HT1080 (cell line): ENCODE measurements at regions not wholly inside any gene's neighbourhood (a gene's known extent, or its start where the extent isn't known, plus 50 kb on each side); places are given as distances from the start of the nearest gene placed in this dataset.
"Not testable (repeated sequence)": the region's sequence is repeated elsewhere in the genome, so short reads cannot be mapped to it uniquely, and the experiment has no call there.

ENCODE experiments used
- DNase-seq: peaks from one replicate; pipeline ENCODE4 v3.0.0-alpha.2; 2015; ENCODE audit warnings: low read depth

DNA sequence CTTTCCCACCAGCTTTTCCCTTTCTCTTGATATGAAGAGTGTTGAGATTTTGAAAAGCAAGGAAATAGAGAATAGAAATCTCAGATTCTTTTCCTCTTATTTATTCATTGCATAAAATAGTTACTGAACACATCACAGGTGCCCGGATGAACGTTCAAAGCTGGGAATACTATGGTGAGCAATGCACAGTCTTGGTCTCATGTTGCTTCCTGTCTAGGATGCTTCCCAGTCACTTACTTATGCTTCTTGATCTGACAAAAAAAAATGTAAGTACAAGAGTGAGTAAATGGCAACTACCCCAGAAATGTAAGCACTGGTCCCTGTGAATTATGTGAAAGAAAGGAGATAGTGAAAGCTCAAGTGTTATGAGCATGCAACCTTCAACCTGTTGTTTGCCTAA lies 153.5 kb upstream of the S1PR3 start:
- DNase-seq: peak; percentile 11

DNA sequence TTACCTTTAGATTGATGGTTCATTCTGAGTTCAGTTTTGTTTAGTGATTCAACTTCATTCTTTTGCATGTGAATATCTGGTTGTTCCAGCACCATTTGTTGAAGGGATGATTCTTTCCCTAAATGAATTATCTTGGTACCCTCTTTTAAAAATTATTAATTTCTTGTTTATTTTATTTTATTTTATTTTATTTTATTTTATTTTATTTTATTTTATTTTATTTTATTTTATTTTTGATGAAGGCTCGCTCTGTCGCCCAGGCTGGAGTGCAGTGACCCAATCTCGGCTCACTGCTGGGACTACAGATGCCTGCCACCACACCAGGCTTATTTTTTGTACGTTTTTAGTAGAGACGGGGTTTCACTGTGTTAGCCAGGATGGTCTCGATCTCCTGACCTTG lies 141.4 kb upstream of the S1PR3 start:
- DNase-seq: not testable (repeated sequence)

DNA sequence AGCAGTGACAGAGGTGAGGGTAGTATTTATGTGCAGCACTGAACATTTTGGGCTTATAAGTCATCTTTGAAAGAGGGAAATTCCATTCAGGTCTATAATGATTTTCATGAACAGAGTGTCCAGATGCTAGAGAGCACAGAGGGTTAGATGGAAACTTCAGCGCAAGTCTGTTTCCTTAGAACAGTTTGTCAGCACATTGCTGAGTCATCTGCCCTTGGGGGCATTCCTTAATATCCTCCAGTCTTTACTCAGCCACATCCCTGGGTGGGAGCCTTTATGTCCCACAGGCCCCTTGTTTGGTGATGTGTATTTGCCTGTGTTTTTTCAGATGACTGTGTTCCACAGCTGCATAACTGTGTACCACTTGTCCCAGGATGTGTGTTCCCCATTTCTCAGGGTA lies 138.5 kb upstream of the S1PR3 start:
- DNase-seq: peak; percentile 71

DNA sequence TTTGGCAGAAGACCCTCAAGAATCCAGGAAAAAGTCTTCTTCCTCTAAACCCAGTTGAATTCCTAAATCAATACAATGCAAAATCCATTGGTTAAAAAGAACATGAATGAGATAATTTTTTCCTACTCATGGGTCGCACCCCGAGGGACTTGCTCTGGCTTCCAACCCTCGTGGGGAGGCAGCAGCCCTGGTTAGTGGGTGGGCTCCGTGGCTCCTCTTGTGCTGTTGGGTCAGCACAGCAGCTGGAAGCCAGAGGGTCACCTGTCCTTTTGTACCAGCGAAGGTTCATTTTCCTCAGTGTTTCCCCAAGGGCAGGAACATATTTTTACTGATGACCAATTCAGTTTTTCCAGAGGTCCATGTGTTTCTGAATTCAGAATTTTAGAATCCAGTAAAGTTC lies 120.6 kb upstream of the S1PR3 start:
- DNase-seq: no peak

DNA sequence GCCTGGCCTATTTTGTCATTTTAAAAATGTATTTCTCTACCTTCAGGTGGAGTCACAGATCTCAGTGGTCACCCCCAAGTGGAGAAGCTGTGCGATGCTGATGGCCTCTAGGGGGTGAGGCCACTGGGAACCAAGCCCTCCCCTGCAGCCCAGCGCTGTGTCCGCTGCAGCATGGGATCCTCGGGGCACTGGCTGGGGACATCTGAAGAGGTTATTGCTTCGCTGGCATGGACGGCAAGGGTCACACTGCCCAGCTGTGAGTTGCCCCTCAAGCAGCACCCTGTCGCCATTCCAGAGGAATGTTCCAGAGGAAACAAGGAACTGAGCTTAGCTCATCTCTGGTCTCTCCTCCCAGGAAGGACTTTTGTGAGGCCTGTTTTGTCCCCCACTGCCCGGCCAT lies 119.6 kb upstream of the S1PR3 start:
- no peak for DNase-seq

DNA sequence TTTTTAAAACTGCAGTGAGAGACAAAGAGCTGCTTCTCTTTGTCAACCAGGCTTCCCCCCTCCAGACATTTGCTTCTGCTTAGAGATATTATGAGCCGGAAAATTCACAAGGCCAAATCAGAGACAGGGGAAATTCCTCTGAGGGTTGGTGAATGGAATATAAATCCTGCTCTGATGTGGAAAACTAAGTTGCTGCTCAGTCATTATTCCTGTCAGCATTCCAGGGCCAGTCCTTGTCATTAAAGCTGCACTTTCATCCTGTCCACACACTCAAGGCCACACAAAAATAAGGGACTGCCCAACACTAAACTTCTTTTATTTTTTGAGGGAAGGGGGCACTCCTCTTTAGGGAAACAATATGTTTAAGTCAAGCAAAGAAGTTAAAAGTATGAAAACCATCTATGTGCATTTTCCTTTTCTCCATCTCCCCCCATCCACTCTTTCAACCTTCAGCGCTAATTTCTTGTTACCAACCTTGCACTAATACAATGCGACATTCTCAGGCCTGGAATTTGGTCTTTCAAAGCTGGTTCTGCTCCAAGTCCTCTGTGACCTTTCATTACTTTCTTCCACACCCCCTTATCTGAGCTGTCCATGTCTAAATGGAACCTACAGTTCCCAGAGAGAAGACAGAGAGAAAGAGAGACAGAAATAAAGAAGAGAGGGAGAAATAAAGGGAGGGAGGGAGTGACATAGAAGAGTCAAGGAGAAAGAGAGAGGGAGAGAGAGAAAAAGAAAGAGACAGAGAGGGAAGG lies 118.9 kb upstream of the S1PR3 start:
- no peak for DNase-seq

DNA sequence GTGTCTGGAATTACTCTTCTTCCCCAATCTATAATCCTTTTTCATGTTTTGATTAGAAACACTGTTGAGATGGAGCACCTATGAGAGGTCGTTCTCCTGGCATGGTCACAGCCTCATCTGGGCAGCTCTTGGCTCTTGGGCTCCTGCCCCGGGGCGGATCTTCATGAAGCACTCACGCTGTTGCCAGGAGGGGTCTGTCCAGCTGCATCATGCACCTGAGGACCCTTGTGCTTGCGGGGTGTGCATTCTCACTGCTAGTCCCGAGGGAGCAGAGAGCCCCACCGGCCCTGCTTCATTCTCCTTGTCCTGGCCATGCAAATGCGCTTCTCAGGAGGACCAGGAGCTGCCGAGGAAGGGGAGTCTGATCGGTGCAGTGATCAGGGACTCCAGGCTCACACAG lies 117.6 kb upstream of the S1PR3 start:
- DNase-seq: no peak

DNA sequence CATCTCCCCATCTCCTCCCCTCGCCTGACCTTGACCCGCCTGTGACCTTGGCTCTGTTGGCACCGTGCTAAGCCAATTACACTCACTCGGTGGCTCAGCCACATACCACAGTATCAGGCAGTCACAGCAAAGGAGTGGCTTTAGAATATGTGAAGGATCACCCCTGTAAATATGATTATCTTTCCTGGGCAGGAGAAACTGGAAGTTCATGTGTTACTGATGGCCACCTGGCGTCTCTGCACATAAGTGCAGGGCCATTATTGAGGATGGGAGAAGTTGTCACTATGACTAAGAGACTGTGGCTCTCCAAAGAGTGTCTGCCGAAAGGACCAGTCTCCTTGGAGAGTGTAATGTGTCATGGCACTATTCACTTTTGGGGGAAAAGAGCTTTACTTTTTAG lies 116.9 kb upstream of the S1PR3 start:
- DNase-seq: peak; percentile 17

DNA sequence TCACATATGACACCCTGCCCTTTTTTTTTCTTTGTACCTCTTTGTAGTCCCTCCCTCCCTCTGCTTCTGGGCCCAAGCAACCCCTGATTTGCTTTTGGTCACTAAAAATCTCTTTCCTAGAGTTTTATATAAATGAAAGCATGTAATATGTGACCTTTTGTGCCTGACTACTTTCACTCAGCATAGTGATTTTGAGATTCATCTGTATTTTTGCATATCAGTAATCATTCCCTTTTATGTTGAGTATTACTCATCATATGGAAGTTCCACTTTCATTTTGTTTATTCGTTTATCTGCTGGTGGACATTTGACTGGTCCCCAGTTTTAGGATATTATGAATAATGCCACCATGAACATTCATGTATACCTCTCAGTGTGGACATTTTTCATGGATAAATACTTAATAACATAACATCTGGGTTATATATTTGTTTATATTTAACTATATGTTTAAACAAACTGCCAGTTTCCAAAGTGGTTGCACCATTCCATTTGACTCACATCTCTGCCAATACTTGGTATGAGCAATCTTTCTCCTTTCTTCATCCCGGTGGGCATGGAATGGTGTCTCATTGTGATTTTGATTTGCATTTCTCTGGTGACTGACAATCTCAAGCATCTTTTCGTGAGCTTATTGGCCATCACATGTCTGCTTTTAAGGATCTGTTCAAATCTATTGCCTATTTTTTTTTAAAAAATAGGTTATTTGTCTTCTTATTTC lies 115.7 kb upstream of the S1PR3 start:
- DNase-seq: no peak

DNA sequence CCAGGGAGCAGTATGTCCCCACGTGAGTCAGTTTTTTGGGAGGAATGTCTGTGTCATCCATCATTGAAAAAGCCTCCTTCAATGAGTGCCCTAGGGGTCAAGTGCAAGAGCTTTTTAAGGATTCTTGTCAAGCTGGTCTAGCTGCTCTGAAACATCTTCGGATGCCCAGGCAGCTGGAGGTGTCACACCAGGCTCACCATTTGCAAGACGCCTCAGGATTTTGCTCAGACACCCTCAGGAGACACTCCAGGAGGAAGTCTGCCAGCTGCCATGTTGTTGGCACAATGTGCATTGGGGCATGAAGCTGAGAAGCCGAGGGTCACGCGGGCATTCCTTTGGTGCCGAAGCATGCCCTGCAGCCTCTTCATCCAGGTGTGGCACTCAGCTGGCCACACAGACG lies 111.1 kb upstream of the S1PR3 start:
- no peak for DNase-seq

DNA sequence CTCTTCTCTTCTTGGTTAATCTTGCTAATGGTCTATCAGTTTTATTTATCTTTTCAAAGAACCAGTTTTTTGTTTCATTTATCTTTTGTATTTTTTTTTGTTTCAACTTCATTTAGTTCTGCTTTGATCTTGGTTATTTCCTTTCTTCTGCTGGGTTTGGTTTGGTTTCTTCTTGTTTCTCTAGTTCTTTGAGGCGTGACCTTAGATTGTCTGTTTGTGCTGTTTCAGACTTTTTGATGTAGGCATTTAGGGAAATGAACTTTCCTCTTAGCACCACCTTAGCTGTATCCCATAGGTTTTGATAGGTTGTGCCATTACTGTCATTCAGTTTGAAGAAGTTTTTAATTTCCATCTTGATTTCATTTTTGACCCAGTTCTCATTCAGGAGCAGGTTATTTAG lies 107.0 kb upstream of the S1PR3 start:
- DNase-seq: not testable (repeated sequence)

DNA sequence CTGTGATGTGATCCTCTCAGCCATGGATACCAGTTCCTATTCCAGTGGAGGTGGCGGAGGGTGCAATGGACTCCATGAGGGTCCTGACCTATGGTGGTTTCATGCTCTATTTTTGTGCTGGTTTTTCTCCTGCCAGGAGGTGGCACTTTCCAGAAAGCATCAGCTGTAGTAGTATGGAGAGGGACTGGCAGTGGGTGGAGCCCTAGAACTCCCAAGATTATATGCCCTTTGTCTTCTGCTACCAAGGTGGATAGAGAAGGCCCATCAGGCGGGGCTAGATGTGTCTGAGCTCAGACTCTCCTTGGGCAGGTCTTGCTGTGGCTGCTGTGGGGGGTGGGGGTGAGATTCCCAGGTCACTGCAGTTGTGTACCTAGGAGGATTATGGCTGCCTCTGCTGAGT lies 104.5 kb upstream of the S1PR3 start:
- DNase-seq: not testable (repeated sequence)

DNA sequence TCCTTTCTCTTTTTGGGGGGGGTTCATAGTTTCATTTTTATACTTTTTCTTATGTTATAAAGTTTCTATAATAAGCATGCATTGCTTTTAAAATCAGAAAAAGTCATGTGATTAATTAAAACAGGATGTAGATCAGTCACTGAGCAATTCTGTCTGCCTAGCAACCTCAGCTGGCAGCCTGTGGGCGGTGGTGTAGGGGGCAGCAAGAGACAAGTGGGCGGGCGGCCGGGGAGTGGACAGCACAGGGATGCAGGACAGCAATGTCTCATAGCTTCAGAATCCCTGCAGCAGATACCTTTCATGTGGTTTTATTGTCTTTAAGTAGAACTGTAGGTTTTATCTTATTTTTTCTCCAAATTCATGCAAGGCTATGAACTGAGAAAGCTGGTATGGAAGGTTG lies 101.9 kb upstream of the S1PR3 start:
- DNase-seq: no peak

DNA sequence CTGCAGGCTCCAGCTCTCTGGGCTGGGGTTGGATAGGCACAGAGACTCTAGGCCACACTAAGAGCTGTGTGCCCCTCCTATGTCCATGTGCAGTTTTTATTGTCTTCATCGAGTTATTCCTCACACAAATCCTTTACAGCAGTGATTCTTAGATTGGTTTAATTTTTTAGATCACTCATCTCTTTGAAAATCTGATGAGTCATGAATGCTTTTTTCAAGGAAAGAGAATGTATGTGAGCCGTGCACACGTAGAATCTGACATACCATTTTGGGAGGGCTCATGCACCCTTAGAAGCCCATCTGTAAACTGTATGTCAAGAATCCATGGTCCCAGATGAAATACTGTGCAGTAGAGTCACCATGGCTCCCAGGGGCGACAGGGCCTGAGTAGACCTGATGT lies 100.7 kb upstream of the S1PR3 start:
- DNase-seq: no peak

DNA sequence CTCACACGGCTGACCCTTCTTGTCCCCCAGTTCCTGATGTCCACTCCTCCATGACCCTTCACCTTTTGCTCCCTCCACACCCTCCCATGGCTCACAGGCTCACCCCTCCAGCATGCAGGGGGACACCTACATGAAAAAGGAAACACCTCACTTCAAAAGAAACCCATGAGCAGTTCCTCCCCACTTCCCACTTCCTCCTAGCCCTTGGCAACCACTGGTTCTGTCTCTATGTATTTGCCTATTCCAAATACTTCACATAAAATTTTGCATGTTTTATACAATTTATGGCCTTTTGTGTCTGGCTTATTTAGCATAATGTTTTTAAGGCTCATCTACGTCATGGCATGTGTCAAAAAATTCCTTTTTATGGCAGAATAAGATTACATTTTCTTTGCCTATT lies 100.2 kb upstream of the S1PR3 start:
- DNase-seq: no peak

DNA sequence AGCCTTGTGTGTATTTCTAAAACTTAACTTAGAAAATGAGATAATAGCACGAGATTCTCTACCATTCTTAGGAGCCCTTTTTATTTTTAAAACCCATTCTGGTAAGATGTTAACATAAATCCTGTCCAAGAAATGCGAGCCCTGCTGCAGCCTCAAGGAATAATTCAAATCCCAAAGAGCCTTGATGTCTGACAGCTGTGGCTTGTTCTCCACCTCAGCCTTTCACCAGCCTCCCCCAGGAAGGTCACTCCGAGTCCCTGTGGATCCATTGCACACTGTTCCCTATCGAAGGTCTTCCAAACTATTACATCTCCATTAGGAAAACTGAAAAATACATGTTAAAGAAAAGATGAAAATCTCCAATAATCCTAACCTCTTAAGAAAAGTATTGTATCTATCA lies 98.5 kb upstream of the S1PR3 start:
- no peak for DNase-seq

DNA sequence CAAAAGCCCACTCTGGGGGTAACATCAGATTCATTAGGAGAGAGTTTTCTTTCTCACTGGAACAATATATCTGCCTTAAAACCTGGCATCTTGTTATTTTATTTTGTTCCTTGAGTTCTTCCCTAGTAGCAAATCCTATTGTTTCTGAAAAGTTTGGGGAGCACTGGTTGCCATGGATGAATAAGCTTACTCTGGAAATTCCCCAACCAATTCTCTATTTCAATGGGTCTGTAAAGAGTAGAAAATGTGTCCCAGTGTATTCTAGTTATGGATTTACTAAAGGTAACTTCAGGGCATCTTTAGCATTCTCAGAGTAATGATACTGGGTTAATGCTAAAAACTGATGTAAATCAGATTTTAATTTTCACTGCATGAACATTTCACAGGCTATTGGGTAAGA lies 94.2 kb upstream of the S1PR3 start:
- no peak for DNase-seq

DNA sequence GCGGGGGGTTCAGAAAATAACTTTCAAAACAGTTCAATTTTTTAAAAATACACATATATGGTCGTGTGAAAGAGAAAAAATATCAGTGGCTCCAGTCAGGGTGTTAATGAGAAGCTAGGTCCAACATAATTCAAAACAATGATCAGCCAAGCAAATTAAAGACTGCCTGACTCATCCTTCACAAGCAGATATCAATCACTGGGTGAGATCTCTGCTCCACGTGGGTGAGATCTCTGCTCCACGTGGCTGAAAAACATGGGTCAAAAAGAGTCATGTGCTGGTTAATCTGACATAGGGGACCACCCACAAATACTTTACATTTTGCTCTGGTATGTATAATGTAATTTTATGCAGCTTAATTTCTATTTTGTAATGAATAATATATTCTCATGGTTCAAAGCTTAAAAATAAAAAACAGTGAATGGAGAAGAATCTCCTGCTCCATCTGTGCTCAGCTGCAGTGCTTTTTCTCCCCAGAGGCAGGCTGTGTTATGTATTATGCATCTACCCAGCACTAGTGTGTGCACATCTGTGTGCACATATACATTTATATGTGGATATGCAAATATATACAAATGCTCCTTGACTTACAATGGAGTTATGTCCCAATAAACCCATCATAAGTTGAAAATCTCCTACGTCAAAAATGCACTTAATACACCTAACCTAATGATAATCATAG lies 93.1 kb upstream of the S1PR3 start:
- DNase-seq: no peak

DNA sequence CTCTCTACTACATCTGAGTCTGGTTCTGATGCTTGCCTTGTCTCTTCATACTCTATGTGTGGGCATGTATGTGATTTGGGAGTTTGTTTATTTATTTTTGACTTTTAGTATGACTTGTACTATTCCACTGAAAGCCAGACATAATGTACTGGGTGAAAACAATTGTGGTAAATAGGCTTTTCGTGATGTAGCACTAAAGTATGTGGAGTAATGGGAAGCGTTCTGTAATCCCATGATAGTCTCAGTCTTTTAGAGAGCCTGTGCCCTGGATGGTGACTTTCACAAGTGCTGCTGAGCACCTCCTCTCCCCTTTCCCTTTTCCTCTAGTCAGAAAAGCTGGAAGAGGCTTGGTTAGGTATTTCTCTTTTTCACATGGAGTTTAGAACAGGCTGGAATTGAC lies 85.8 kb upstream of the S1PR3 start:
- no peak for DNase-seq

DNA sequence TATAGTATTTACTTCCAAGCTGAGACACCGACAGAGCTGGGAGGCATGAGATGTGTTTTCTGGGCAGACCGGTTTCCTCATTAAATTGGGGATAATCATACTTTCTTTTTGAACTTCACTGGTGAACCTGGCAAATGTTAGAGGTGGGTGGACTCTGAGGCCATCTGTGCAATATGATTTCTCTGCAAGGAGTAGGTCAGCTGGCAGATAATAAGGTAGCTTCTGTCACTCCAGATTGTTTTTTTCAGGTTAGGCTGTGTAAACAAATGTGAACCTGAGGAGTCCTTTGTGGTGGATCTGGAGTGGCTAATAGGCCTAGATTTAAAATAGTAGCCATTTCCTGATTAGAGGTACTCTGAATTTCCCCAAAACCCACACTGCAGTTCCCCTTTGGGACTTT lies 75.4 kb upstream of the S1PR3 start:
- DNase-seq: no peak

DNA sequence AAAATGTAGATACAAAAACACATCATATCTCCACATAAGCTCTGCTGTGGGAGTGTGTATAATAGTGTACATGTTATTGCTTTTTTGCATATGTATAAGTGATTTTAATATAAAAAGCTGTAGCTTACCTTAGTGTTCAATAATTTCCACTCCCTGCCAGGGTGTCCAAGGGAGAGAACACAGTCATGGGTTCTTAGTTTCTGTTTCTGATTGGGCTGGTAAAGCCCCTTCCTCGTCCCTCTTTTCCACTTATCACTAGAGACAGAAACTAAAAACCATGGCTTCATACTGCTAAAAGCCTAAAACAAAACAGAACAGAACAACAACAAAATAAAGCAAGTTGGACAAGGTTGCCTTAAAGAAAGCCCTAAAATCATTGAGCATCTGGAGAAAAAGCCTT lies 74.4 kb upstream of the S1PR3 start:
- DNase-seq: no peak

DNA sequence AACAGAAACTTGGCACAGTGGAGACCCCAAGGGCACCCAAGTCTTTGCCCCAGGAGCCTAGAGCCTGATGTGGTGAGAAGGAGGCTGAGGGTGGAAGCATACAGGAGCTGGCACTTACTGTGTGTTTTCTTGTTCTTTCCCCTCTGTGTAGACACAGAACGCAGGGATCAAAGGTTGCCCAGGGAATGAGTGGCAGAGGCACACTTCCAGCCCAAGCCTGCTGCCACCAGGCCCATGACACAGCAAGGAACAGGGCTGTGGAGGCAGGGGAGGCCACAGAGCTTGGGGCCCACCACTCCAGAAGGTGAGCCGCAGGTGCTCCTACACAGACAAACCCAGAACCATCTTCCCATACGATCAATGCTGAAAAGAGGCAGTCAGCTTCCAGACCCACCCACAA lies 73.9 kb upstream of the S1PR3 start:
- DNase-seq: no peak

DNA sequence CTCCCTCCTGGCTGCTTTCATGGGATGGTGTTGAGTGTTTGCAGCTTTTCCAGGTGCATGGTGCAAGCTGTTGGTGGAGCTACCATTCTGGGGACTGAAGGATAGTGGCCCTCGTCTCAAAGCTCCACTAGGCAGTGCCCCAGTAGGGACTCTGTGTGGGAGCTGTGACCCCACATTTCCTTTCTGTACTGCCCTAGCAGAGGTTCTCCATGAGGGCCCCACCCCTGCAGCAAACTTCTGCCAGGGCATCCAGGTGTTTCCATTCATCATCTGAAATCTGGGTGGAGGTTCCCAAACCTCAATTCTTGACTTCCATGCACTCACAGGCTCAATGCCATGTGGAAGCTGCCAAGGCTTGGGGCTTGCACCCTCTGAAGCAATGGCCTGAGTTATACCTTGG lies 72.7 kb upstream of the S1PR3 start:
- not testable (repeated sequence) for DNase-seq
